PFSK-1 (cell line): ENCODE measurements at regions not wholly inside any gene's neighbourhood (a gene's known extent, or its start where the extent isn't known, plus 50 kb on each side); places are given as distances from the start of the nearest gene placed in this dataset.

Experiments
- FOXP2 ChIP-seq: optimal IDR thresholded peaks from 2 replicates; pipeline ENCODE3; 2011; ENCODE audit warnings: borderline replicate concordance, control low read depth, inconsistent platforms; ENCODE audit not compliant: insufficient read depth; ENCODE audit errors: extremely low read length, extremely low read depth
- POLR2AphosphoS5 ChIP-seq: IDR thresholded peaks from 2 replicates; pipeline ENCODE4 v1.6.1; 2012; ENCODE audit warnings: low read depth, mild to moderate bottlenecking, control low read depth, low read length, moderate library complexity
- REST ChIP-seq, 2 experiments: IDR thresholded peaks; 2 replicates each; pipeline versions ENCODE4 v1.6.1 to v1.8.0; 2011 to 2012; ENCODE audit warnings: low read depth in 2 of 2, low read length in 2 of 2, control low read depth in 1 of 2, inconsistent platforms in 1 of 2, mild to moderate bottlenecking in 1 of 2, moderate library complexity in 1 of 2; ENCODE audit not compliant: insufficient read depth in 1 of 2
- SIN3A ChIP-seq: IDR thresholded peaks from 2 replicates; pipeline ENCODE4 v1.6.1; 2012; ENCODE audit warnings: mild to moderate bottlenecking, low read length, moderate library complexity, borderline replicate concordance; ENCODE audit not compliant: insufficient read depth
- TAF1 ChIP-seq: IDR thresholded peaks from 2 replicates; pipeline ENCODE4 v1.6.1; 2012; ENCODE audit warnings: low read length, control low read depth, borderline replicate concordance; ENCODE audit not compliant: insufficient read depth

GRCh38 chr13:83825676-83826075 is 56.6 kb downstream of the SLITRK1 start:
- TF ChIP-seq TAF1 (no peak), POLR2AphosphoS5 (no peak), REST (IDR thresholded peaks at IDR 0.05; ENCODE audit: insufficient read depth in 1 of 2, low read depth in 2 of 2, low read length in 2 of 2) (no peak), SIN3A (no peak), FOXP2 (no peak)

GRCh38 chr13:83824560-83824959 is 57.7 kb downstream of the SLITRK1 start:
- TF ChIP-seq TAF1 (no peak), POLR2AphosphoS5 (no peak), REST (IDR thresholded peaks at IDR 0.05; ENCODE audit: insufficient read depth in 1 of 2, low read depth in 2 of 2, low read length in 2 of 2) (no peak), SIN3A (no peak), FOXP2 (no peak)

- no peak for TF ChIP-seq SIN3A
Measured at GRCh38 chr13:83824120-83824519, 58.2 kb downstream of the SLITRK1 start.

GRCh38 chr13:83819611-83820010 is 62.7 kb downstream of the SLITRK1 start:
- no peak for TF ChIP-seq REST (IDR thresholded peaks at IDR 0.05; ENCODE audit: insufficient read depth in 1 of 2, low read depth in 2 of 2, low read length in 2 of 2)
- no peak for TF ChIP-seq TAF1
- no peak for TF ChIP-seq POLR2AphosphoS5
- no peak for TF ChIP-seq FOXP2

GRCh38 chr13:83819156-83819555 is 63.1 kb downstream of the SLITRK1 start:
- TF ChIP-seq POLR2AphosphoS5 (no peak), FOXP2 (no peak), REST (IDR thresholded peaks at IDR 0.05; ENCODE audit: insufficient read depth in 1 of 2, low read depth in 2 of 2, low read length in 2 of 2) (no peak), SIN3A (no peak), TAF1 (no peak)
